Fibroblast of skin of left biceps (primary cell): ENCODE measurements at regions not wholly inside any gene's neighbourhood (a gene's known extent, or its start where the extent isn't known, plus 50 kb on each side); places are given as distances from the start of the nearest gene placed in this dataset.
"Not testable (repeated sequence)": the region's sequence is repeated elsewhere in the genome, so short reads cannot be mapped to it uniquely, and the experiment has no call there.

Source experiments
- DNase-seq, 2 experiments: peaks; one replicate each; pipeline ENCODE4 v3.0.0-alpha.2; 2013; ENCODE audit warnings: low read depth in 2 of 2

- no peak for DNase-seq
Measured at GRCh38 chr4:126123611-126124325, 809.0 kb downstream of the FAT4 start.

GRCh38 chr4:126124818-126125217 lies 810.1 kb downstream of the FAT4 start:
- DNase-seq: no peak

- DNase-seq: no peak
Measured at GRCh38 chr4:126130215-126130614, 815.5 kb downstream of the FAT4 start.

GRCh38 chr4:126136922-126137781 lies 822.4 kb downstream of the FAT4 start:
- DNase-seq: no peak

GRCh38 chr4:126137782-126138170 lies 823.0 kb downstream of the FAT4 start:
- no peak for DNase-seq

- no peak for DNase-seq
Measured at GRCh38 chr4:126144543-126145237, 829.9 kb downstream of the FAT4 start.

GRCh38 chr4:126168484-126168883 lies 853.7 kb downstream of the FAT4 start:
- DNase-seq: no peak

GRCh38 chr4:126172126-126172525 lies 857.4 kb downstream of the FAT4 start:
- no peak for DNase-seq

- DNase-seq: no peak
Measured at GRCh38 chr4:126174627-126175026, 859.9 kb downstream of the FAT4 start.

- no peak for DNase-seq
Measured at GRCh38 chr4:126180642-126181041, 865.9 kb downstream of the FAT4 start.

- no peak for DNase-seq
Measured at GRCh38 chr4:126182336-126182735, 867.6 kb downstream of the FAT4 start.

- DNase-seq: no peak
Measured at GRCh38 chr4:126182786-126183185, 868.0 kb downstream of the FAT4 start.

GRCh38 chr4:126183206-126183605 lies 868.5 kb downstream of the FAT4 start:
- no peak for DNase-seq

GRCh38 chr4:126191536-126191935 lies 876.8 kb downstream of the FAT4 start:
- DNase-seq: no peak

- DNase-seq: no peak
Measured at GRCh38 chr4:126192506-126192905, 877.8 kb downstream of the FAT4 start.

GRCh38 chr4:126201251-126202138 lies 886.7 kb downstream of the FAT4 start:
- not testable (repeated sequence) for DNase-seq

- no peak for DNase-seq
Measured at GRCh38 chr4:126202226-126202625, 887.5 kb downstream of the FAT4 start.

GRCh38 chr4:126207910-126208309 lies 893.2 kb downstream of the FAT4 start:
- DNase-seq: no peak

GRCh38 chr4:126209147-126209546 lies 894.4 kb downstream of the FAT4 start:
- DNase-seq: no peak

GRCh38 chr4:126213996-126214395 lies 899.2 kb downstream of the FAT4 start:
- DNase-seq: no peak

- no peak for DNase-seq
Measured at GRCh38 chr4:126215759-126216158, 901.0 kb downstream of the FAT4 start.
